ENCODE measurements at regions not wholly inside any gene's neighbourhood (a gene's known extent, or its start where the extent isn't known, plus 50 kb on each side); places are given as distances from the start of the nearest gene placed in this dataset.
"Not testable (repeated sequence)": the region's sequence is repeated elsewhere in the genome, so short reads cannot be mapped to it uniquely, and the experiment has no call there.

GRCh38 chr14:105927096-105928060 lies 401.0 kb downstream of the TMEM121 start:
- no peak for DNase-seq

- not testable (repeated sequence) for DNase-seq
Observed at GRCh38 chr14:105928171-105929111, 402.1 kb downstream of the TMEM121 start.

- no peak for DNase-seq
Observed at GRCh38 chr14:105929327-105930081, 403.1 kb downstream of the TMEM121 start.

- no peak for DNase-seq
Observed at GRCh38 chr14:105930572-105930971, 404.2 kb downstream of the TMEM121 start.

GRCh38 chr14:105931808-105932483 lies 405.6 kb downstream of the TMEM121 start:
- no peak for DNase-seq

GRCh38 chr14:105933238-105933637 lies 406.9 kb downstream of the TMEM121 start:
- no peak for DNase-seq

GRCh38 chr14:105935384-105935783 lies 409.0 kb downstream of the TMEM121 start:
- no peak for DNase-seq

- DNase-seq = no peak
Observed at GRCh38 chr14:105937253-105938054, 411.1 kb downstream of the TMEM121 start.

GRCh38 chr14:105938055-105938863 lies 411.9 kb downstream of the TMEM121 start:
- DNase-seq = no peak

GRCh38 chr14:105938959-105939358 lies 412.6 kb downstream of the TMEM121 start:
- DNase-seq = no peak

GRCh38 chr14:105939810-105940508 lies 413.6 kb downstream of the TMEM121 start:
- DNase-seq = no peak

- DNase-seq = no peak
Observed at GRCh38 chr14:105940534-105941225, 414.3 kb downstream of the TMEM121 start.

GRCh38 chr14:105941226-105942166 lies 415.1 kb downstream of the TMEM121 start:
- no peak for DNase-seq

- DNase-seq = not testable (repeated sequence)
Observed at GRCh38 chr14:105942725-105943124, 416.3 kb downstream of the TMEM121 start.

GRCh38 chr14:105943973-105944602 lies 417.7 kb downstream of the TMEM121 start:
- no peak for DNase-seq

- peak; percentile 3 for DNase-seq
Observed at GRCh38 chr14:105944632-105945610, 418.5 kb downstream of the TMEM121 start.
